Testis (tissue), 2 donors: ENCODE measurements at regions not wholly inside any gene's neighbourhood (a gene's known extent, or its start where the extent isn't known, plus 50 kb on each side); places are given as distances from the start of the nearest gene placed in this dataset.

ENCODE experiments used
- CTCF ChIP-seq, 3 experiments: fragments of 450-650 bp in 2 of 3; fragments of 200-600 bp in 1 of 3; sonication (generic) in 1 of 3; IDR thresholded peaks; one replicate each; pipeline ENCODE4 v1.5.1; 2016 to 2019; ENCODE audit warnings: antibody characterized with exemption in 3 of 3, mild to moderate bottlenecking in 2 of 3, moderate library complexity in 1 of 3
- POLR2A ChIP-seq: fragments of 450-650 bp; IDR thresholded peaks from one replicate; pipeline ENCODE4 v1.6.1; 2017; ENCODE audit warnings: antibody characterized with exemption, mild to moderate bottlenecking, moderate library complexity

DNA sequence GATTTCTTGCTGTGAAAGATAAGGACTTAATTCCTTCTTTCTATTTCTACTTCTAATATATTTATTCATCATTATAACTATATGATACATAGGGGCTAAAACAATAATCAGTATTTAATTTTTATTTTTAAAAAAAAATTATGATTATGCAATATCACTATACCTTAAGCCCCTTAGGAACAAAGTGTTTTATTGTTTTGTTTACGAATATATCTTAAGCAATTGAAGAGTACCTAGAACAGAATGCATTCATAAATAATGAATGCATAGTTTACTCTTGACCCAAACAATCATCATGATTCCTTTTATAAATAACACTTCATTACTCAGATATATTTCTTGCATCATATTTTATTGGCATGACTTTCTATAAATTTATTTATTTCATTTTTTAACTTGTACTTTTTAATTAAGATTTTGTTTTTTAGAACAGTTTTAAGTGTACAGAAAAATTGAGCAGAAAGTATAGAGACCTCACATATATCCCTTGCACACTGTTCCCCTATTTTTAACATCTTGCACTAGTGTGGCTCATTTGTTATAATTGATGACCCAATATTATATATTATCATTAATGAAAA lies 339.9 kb upstream of the SPRY2 start:
- TF ChIP-seq CTCF (IDR thresholded peaks at IDR 0.05) = no peak
- TF ChIP-seq POLR2A = no peak
